ENCODE measurements at regions not wholly inside any gene's neighbourhood (a gene's known extent, or its start where the extent isn't known, plus 50 kb on each side); places are given as distances from the start of the nearest gene placed in this dataset.

GRCh38 chr14:87640553-87640952, 352.4 kb downstream of the GALC start:
- Histone ChIP-seq H3K79me2 (ENCODE audit: insufficient read depth, low read length) (no peaks in the 10 kb centered on the region), H4K20me1 (ENCODE audit: insufficient read depth, low read length) (no peaks in the 10 kb centered on the region), H3K27me3 (ENCODE audit: control insufficient read depth in 1 of 2, insufficient read depth in 2 of 2, low read length in 2 of 2) (no peaks in the 10 kb centered on the region), H3K4me3 (replicated peaks in 1 of 3; ENCODE audit: insufficient read depth in 1 of 3, low read depth in 2 of 3, low read length in 3 of 3) (no peak overlapping the region), H3K36me3 (replicated peaks in 1 of 2; ENCODE audit: control insufficient read depth in 1 of 2, insufficient read depth in 2 of 2, low read length in 2 of 2) (no peaks in the 10 kb centered on the region), H3K9ac (ENCODE audit: insufficient read depth, low read depth, low read length) (no peak overlapping the region), H3K4me2 (ENCODE audit: low read depth, low read length) (no peak overlapping the region), H3K27ac (ENCODE audit: extremely low read length, insufficient read depth, low read length) (peak overlapping the region; percentile 7), H3K4me1 (ENCODE audit: insufficient read depth, low read length) (peaks cover 19% of the 10 kb centered on the region), H2AFZ (ENCODE audit: low read length) (no peak overlapping the region), H3K9me3 (ENCODE audit: low read length) (no peaks in the 10 kb centered on the region)
- CTCF ChIA-PET (ENCODE audit: low intra/inter-chr PET ratio, low total read pairs), result no interaction called here
- in situ Hi-C loops (cut with HindIII; ENCODE audit: extremely low pct_ligation_motif_present, low pct_unique_long_range_greater_than_20kb) (no loop called here), intact Hi-C loops (cut with micrococcal nuclease; ENCODE audit: unreplicated experiment) (no loop called here)
- peak; percentile 80 for DNase-seq (ENCODE audit: low spot score)
- POLR2A ChIA-PET, result no interaction called here
- peak; percentile 77 for FAIRE-seq
- peak; percentile 99 for ATAC-seq
- BruUV-seq (replicated peaks), result no TSS peak
- TF ChIP-seq ZNF644 (CRISPR knock-in tag; IDR thresholded peaks at IDR 0.05; ENCODE audit: low read depth) (peak; percentile 95), FOXO1 (CRISPR knock-in tag; IDR thresholded peaks at IDR 0.05) (peak; percentile 66), ARID5B (CRISPR knock-in tag; IDR thresholded peaks at IDR 0.05) (peak; percentile 86), GFI1 (CRISPR knock-in tag; IDR thresholded peaks at IDR 0.05; ENCODE audit: borderline replicate concordance) (peak; percentile 88), ZNF12 (CRISPR knock-in tag; IDR thresholded peaks at IDR 0.05) (0 out of 2 replicates have a peak, but pooled peaks have one; percentile 34), SAP130 (CRISPR knock-in tag; IDR thresholded peaks at IDR 0.05; ENCODE audit: low read depth) (0 out of 2 replicates have a peak, but pooled peaks have one; percentile 18), AHDC1 (CRISPR knock-in tag; IDR thresholded peaks at IDR 0.05; ENCODE audit: borderline replicate concordance) (peak; percentile 82; the same call in 1 of the 2 replicates), ZNF225 (CRISPR knock-in tag; IDR thresholded peaks at IDR 0.05) (no peak), CEBPG (CRISPR knock-in tag; IDR thresholded peaks at IDR 0.05) (peak; percentile 82), HNF1B (CRISPR knock-in tag; IDR thresholded peaks at IDR 0.05) (0 out of 2 replicates have a peak, but pooled peaks have one; percentile 34), NFRKB (IDR thresholded peaks at IDR 0.05) (no peak), PHF21A (CRISPR knock-in tag; IDR thresholded peaks at IDR 0.05) (peak; percentile 77; the same call in 1 of the 2 replicates), CREBL2 (CRISPR knock-in tag; IDR thresholded peaks at IDR 0.05; ENCODE audit: borderline replicate concordance) (no peak), NCOA2 (CRISPR knock-in tag; IDR thresholded peaks at IDR 0.05) (0 out of 2 replicates have a peak, but pooled peaks have one; percentile 28), CCAR2 (optimal IDR thresholded peaks at IDR 0.05; ENCODE audit: low read depth, low read length) (no peak), ZNF30 (CRISPR knock-in tag; IDR thresholded peaks at IDR 0.05) (no peak)
